HEK293 (cell line): ENCODE measurements at regions not wholly inside any gene's neighbourhood (a gene's known extent, or its start where the extent isn't known, plus 50 kb on each side); places are given as distances from the start of the nearest gene placed in this dataset.

Source experiments
- CTCF ChIA-PET: fragments of 350-600 bp; formaldehyde crosslinking; extraction: SDS; loops from one replicate; lab custom pipeline; 2021; ENCODE audit warnings: antibody characterized with exemption; lab: Yijun Ruan, JAX
- POLR2A ChIA-PET: fragments of 300-600 bp; formaldehyde crosslinking; extraction: SDS; loops from one replicate; lab custom pipeline; 2020; ENCODE audit warnings: antibody characterized with exemption, inconsistent platforms; lab: Yijun Ruan, JAX
- H3K27ac ChIP-seq: fragments of 200-500 bp; sonication (Bioruptor generic); 2 replicates; pipeline ENCODE4 v1.5.1; 2014; ENCODE audit warnings: low read depth, low read length, control low read depth, inconsistent platforms; ENCODE audit errors: extremely low read depth
- H3K36me3 ChIP-seq, 2 experiments: fragments of 200-500 bp in 1 of 2; sonication (Bioruptor generic) in 1 of 2; 1 replicate in 1 of 2; 2 replicates in 1 of 2; pipeline ENCODE4 v1.5.1; 2014 to 2017; ENCODE audit warnings: inconsistent platforms in 2 of 2, low read length in 2 of 2; ENCODE audit not compliant: control insufficient read depth in 2 of 2, insufficient read depth in 1 of 2
- H3K4me1 ChIP-seq: fragments of 200-500 bp; sonication (Bioruptor generic); 2 replicates; pipeline ENCODE4 v1.5.1; 2014; ENCODE audit warnings: mild to moderate bottlenecking, low read length, inconsistent platforms; ENCODE audit not compliant: control insufficient read depth, insufficient read depth
- H3K4me3 ChIP-seq: 2 replicates; pipeline ENCODE4 v1.5.1; 2011; ENCODE audit warnings: low read depth, mild to moderate bottlenecking, control low read depth, low read length, moderate library complexity
- H3K9me3 ChIP-seq: fragments of 200-500 bp; sonication (Bioruptor generic); 2 replicates; pipeline ENCODE4 v1.5.1; 2014; ENCODE audit warnings: low read depth, low read length, inconsistent platforms; ENCODE audit not compliant: control insufficient read depth, insufficient read depth
- GLI4 ChIP-seq: fragments of 450-650 bp; formaldehyde crosslinking; IDR thresholded peaks from 2 replicates; pipeline ENCODE4 v1.5.1; 2016; ENCODE audit warnings: missing biosample characterization, missing genetic modification characterization
- GLIS2 ChIP-seq: fragments of 450-650 bp; formaldehyde crosslinking; IDR thresholded peaks from 2 replicates; pipeline ENCODE4 v1.5.1; 2016; ENCODE audit warnings: missing biosample characterization, missing genetic modification characterization
- IKZF3 ChIP-seq: fragments of 450-650 bp; IDR thresholded peaks from 2 replicates; pipeline ENCODE4 v1.5.0; 2018; ENCODE audit warnings: missing biosample characterization, mild to moderate bottlenecking, missing genetic modification characterization, moderate library complexity
- KLF1 ChIP-seq: fragments of 450-650 bp; formaldehyde crosslinking; IDR thresholded peaks from 2 replicates; pipeline ENCODE4 v1.5.1; 2016; ENCODE audit warnings: missing biosample characterization, missing genetic modification characterization
- KLF16 ChIP-seq: fragments of 450-650 bp; formaldehyde crosslinking; IDR thresholded peaks from 2 replicates; pipeline ENCODE4 v1.5.1; 2017; ENCODE audit warnings: missing biosample characterization, missing genetic modification characterization
- KLF7 ChIP-seq: fragments of 450-650 bp; formaldehyde crosslinking; IDR thresholded peaks from 2 replicates; pipeline ENCODE4 v1.5.1; 2016; ENCODE audit warnings: missing biosample characterization, missing genetic modification characterization, borderline replicate concordance
- KLF8 ChIP-seq: fragments of 450-650 bp; formaldehyde crosslinking; IDR thresholded peaks from 2 replicates; pipeline ENCODE4 v1.5.1; 2016; ENCODE audit warnings: missing biosample characterization, missing genetic modification characterization
- MZF1 ChIP-seq: fragments of 450-650 bp; formaldehyde crosslinking; IDR thresholded peaks from 2 replicates; pipeline ENCODE4 v1.5.1; 2017; ENCODE audit warnings: missing biosample characterization, missing genetic modification characterization, borderline replicate concordance
- PRDM1 ChIP-seq: fragments of 450-650 bp; formaldehyde crosslinking; IDR thresholded peaks from 2 replicates; pipeline ENCODE4; 2016; ENCODE audit warnings: missing biosample characterization, missing genetic modification characterization
- REPIN1 ChIP-seq: fragments of 450-650 bp; formaldehyde crosslinking; IDR thresholded peaks from 2 replicates; pipeline ENCODE4 v1.5.1; 2017; ENCODE audit warnings: missing biosample characterization, missing genetic modification characterization, low read depth
- SP2 ChIP-seq: fragments of 450-650 bp; formaldehyde crosslinking; IDR thresholded peaks from 2 replicates; pipeline ENCODE4 v1.5.1; 2016; ENCODE audit warnings: missing biosample characterization, missing genetic modification characterization
- SP3 ChIP-seq: fragments of 450-650 bp; formaldehyde crosslinking; IDR thresholded peaks from 2 replicates; pipeline ENCODE4 v1.5.1; 2016; ENCODE audit warnings: missing biosample characterization, missing genetic modification characterization
- YY2 ChIP-seq: fragments of 450-650 bp; formaldehyde crosslinking; IDR thresholded peaks from 2 replicates; pipeline ENCODE4 v1.5.1; 2016; ENCODE audit warnings: missing biosample characterization, missing genetic modification characterization
- ZBTB1 ChIP-seq: fragments of 450-650 bp; formaldehyde crosslinking; IDR thresholded peaks from 2 replicates; pipeline ENCODE4 v1.5.1; 2016; ENCODE audit warnings: missing biosample characterization, missing genetic modification characterization
- ZBTB21 ChIP-seq: fragments of 450-650 bp; formaldehyde crosslinking; IDR thresholded peaks from 2 replicates; pipeline ENCODE4 v1.5.1; 2017; ENCODE audit warnings: missing biosample characterization, missing genetic modification characterization
- ZFHX2 ChIP-seq: fragments of 450-650 bp; formaldehyde crosslinking; conservative IDR thresholded peaks from 2 replicates; pipeline ENCODE4 v1.5.1; 2016; ENCODE audit warnings: missing biosample characterization, missing genetic modification characterization
- ZFP3 ChIP-seq: fragments of 450-650 bp; formaldehyde crosslinking; IDR thresholded peaks from 2 replicates; pipeline ENCODE4 v1.5.1; 2016; ENCODE audit warnings: low read depth, missing biosample characterization, missing genetic modification characterization
- ZNF121 ChIP-seq: fragments of 450-650 bp; formaldehyde crosslinking; IDR thresholded peaks from 2 replicates; pipeline ENCODE4 v1.5.1; 2016; ENCODE audit warnings: missing biosample characterization, missing genetic modification characterization
- ZNF202 ChIP-seq: fragments of 450-650 bp; formaldehyde crosslinking; IDR thresholded peaks from 2 replicates; pipeline ENCODE4 v1.5.1; 2016; ENCODE audit warnings: missing biosample characterization, missing genetic modification characterization, borderline replicate concordance
- ZNF23 ChIP-seq: fragments of 450-650 bp; formaldehyde crosslinking; IDR thresholded peaks from 2 replicates; pipeline ENCODE4 v1.5.1; 2016; ENCODE audit warnings: missing biosample characterization, missing genetic modification characterization, borderline replicate concordance
- ZNF274 ChIP-seq, 2 experiments: fragments of 200-500 bp in 1 of 2; fragments of 450-650 bp in 1 of 2; sonication (Bioruptor generic) in 1 of 2; formaldehyde crosslinking in 1 of 2; IDR thresholded peaks; 2 replicates each; pipeline versions ENCODE4 v1.5.1 to v1.6.1; 2014 to 2016; ENCODE audit warnings: borderline replicate concordance in 1 of 2, inconsistent platforms in 1 of 2, low read length in 1 of 2, missing biosample characterization in 1 of 2, missing genetic modification characterization in 1 of 2
- ZNF311 ChIP-seq: fragments of 450-650 bp; formaldehyde crosslinking; IDR thresholded peaks from 2 replicates; pipeline ENCODE4 v1.5.1; 2017; ENCODE audit warnings: missing biosample characterization, missing genetic modification characterization, borderline replicate concordance
- ZNF404 ChIP-seq: fragments of 450-650 bp; formaldehyde crosslinking; IDR thresholded peaks from 2 replicates; pipeline ENCODE4 v1.5.1; 2017; ENCODE audit warnings: missing biosample characterization, missing genetic modification characterization
- ZNF521 ChIP-seq: fragments of 450-650 bp; formaldehyde crosslinking; IDR thresholded peaks from 2 replicates; pipeline ENCODE4 v1.5.1; 2017; ENCODE audit warnings: missing biosample characterization, mild to moderate bottlenecking, missing genetic modification characterization
- ZNF558 ChIP-seq: fragments of 450-650 bp; formaldehyde crosslinking; IDR thresholded peaks from 2 replicates; pipeline ENCODE4 v1.5.1; 2016; ENCODE audit warnings: missing biosample characterization, missing genetic modification characterization
- ZNF600 ChIP-seq: fragments of 450-650 bp; formaldehyde crosslinking; IDR thresholded peaks from 2 replicates; pipeline ENCODE4 v1.5.1; 2016; ENCODE audit warnings: missing biosample characterization, missing genetic modification characterization
- ZNF610 ChIP-seq: fragments of 450-650 bp; formaldehyde crosslinking; IDR thresholded peaks from 2 replicates; pipeline ENCODE4 v1.5.1; 2016; ENCODE audit warnings: missing biosample characterization, missing genetic modification characterization, borderline replicate concordance
- ZNF660 ChIP-seq: fragments of 450-650 bp; IDR thresholded peaks from 2 replicates; pipeline ENCODE4 v1.5.1; 2018; ENCODE audit warnings: missing biosample characterization, mild to moderate bottlenecking, missing genetic modification characterization
- ZNF76 ChIP-seq: fragments of 450-650 bp; formaldehyde crosslinking; IDR thresholded peaks from 2 replicates; pipeline ENCODE4; 2016; ENCODE audit warnings: low read depth, missing biosample characterization, missing genetic modification characterization, borderline replicate concordance
- ZSCAN16 ChIP-seq: fragments of 450-650 bp; formaldehyde crosslinking; IDR thresholded peaks from 2 replicates; pipeline ENCODE4 v1.5.1; 2016; ENCODE audit warnings: missing biosample characterization, missing genetic modification characterization
- TF ChIP-seq, protein P1 (sequence below): fragments of 450-650 bp; formaldehyde crosslinking; IDR thresholded peaks from 2 replicates; pipeline ENCODE4 v1.5.1; 2016; ENCODE audit warnings: missing biosample characterization, missing genetic modification characterization
- TF ChIP-seq, protein P2 (sequence below): fragments of 450-650 bp; formaldehyde crosslinking; IDR thresholded peaks from 2 replicates; pipeline ENCODE4 v1.5.1; 2016; ENCODE audit warnings: missing biosample characterization, missing genetic modification characterization
- TF ChIP-seq, protein P3 (sequence below): fragments of 450-650 bp; IDR thresholded peaks from 2 replicates; pipeline ENCODE4 v1.5.1; 2018; ENCODE audit warnings: missing biosample characterization, mild to moderate bottlenecking, missing genetic modification characterization

DNA sequence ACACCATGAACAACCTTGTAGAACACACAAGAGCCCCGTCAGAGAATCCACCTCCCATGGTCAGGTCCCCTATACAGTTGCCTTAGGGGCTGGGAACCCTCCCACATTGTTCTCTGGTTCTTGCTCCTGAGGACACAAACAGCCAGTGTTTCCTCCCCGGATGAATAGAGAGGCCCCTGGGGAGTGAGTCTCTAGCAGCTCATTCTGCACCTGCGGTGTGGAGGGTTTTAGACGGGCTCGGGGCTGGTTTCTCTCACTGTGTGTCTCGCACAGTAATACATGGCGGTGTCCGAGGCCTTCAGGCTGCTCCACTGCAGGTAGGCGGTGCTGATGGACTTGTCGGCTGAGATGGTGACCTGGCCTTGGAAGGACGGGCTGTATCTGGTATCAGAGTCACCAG is 1052.1 kb downstream of the TMEM121 start (continued):
- no peak for TF ChIP-seq SP2 (tag by site-specific recombination)
- no peak for TF ChIP-seq ZNF202 (tag by site-specific recombination)
- no peak for TF ChIP-seq ZNF311 (tag by site-specific recombination)
- no peak for TF ChIP-seq ZNF76

DNA sequence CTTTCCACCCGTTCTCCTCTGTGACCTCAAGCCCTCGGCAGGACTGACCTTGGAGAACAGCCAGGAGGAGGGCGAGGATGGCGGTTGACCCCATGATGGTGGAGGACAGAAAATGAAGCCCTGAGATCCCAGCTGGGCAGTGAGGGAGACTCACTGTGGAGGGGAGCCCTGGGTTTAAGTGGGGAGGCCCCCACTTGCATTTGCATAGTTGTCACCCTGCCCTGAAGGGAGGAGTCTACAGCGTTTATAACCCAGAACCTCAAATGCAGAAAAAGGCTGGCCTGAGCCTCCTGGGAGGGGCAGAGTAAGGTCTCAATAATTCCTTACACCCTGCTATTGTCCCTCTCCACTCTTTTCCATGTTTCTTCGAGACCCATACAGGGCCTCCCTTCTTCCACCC is 1052.7 kb downstream of the TMEM121 start:
- TF ChIP-seq PRDM1 (tag by site-specific recombination) (no peak), KLF16 (tag by site-specific recombination) (no peak), KLF7 (no peak), ZNF404 (no peak), ZNF660 (tag by site-specific recombination) (no peak), ZNF558 (no peak), ZFP3 (no peak), ZNF521 (no peak), REPIN1 (tag by site-specific recombination) (no peak), ZNF23 (no peak), SP3 (tag by site-specific recombination) (no peak), ZNF121 (no peak), IKZF3 (no peak), ZNF600 (tag by site-specific recombination) (no peak), GLIS2 (tag by site-specific recombination) (no peak), ZFHX2 (tag by site-specific recombination) (no peak), KLF8 (tag by site-specific recombination) (no peak), ZBTB21 (no peak), MZF1 (tag by site-specific recombination) (no peak)
- TF ChIP-seq, protein P1, sequence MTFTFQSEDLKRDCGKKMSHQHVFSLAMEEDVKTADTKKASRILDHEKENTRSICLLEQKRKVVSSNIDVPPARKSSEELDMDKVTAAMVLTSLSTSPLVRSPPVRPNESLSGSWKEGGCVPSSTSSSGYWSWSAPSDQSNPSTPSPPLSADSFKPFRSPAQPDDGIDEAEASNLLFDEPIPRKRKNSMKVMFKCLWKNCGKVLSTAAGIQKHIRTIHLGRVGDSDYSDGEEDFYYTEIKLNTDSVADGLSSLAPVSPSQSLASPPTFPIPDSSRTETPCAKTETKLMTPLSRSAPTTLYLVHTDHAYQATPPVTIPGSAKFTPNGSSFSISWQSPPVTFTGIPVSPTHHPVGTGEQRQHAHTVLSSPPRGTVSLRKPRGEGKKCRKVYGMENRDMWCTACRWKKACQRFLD (tag by site-specific recombination), result no peak
- Histone ChIP-seq H3K4me1 (no peaks in the 10 kb centered on the region), H3K4me3 (no peak overlapping the region), H3K9me3 (no peaks in the 10 kb centered on the region; the same call in 1 of the 2 replicates), H3K27ac (no peak overlapping the region), H3K36me3 (no peaks in the 10 kb centered on the region)
- POLR2A ChIA-PET, result no interaction called here
- CTCF ChIA-PET, result no interaction called here

DNA sequence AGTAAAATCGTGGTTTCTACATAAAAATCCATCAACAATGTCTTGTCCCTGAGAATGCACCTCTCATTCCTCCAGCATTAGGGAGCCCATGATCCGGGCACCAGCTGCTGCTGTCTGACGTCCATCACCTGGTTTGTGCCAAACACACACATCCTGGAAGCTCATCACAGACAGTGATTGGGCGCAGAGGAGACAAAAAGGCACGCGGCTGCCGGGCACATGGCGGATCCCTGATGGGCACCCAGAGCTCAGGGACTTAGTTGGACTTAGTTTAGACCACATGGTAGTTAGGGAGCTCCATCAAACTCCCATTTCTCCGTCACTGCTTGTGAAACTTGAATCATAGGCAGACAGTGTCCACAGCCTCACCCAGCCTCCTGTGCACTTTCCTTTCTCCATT is 1059.3 kb downstream of the TMEM121 start:
- H3K27ac ChIP-seq, result no peak overlapping the region
- H3K36me3 ChIP-seq, result no peaks in the 10 kb centered on the region
- no peaks in the 10 kb centered on the region for H3K4me1 ChIP-seq
- POLR2A ChIA-PET, result no interaction called here
- H3K9me3 ChIP-seq, result no peaks in the 10 kb centered on the region; the same call in 1 of the 2 replicates
- H3K4me3 ChIP-seq, result no peak overlapping the region
- CTCF ChIA-PET, result interaction anchor here (0.7 to 2.4 kb wide), 13 partner anchors 11 to 238 kb away, joined by 3 to 9 read pairs (median 4); no protein-coding TSS in a partner anchor
- TF ChIP-seq ZNF610 (tag by site-specific recombination) (no peak), ZSCAN16 (tag by site-specific recombination) (no peak), GLI4 (tag by site-specific recombination) (no peak), ZNF274 (IDR thresholded peaks at IDR 0.05; ENCODE audit: low read length) (no peak), ZNF274 (tag by site-specific recombination; IDR thresholded peaks at IDR 0.05; ENCODE audit: borderline replicate concordance) (no peak), ZBTB1 (no peak), GLIS2 (tag by site-specific recombination) (no peak), ZNF23 (no peak), YY2 (tag by site-specific recombination) (no peak), KLF1 (tag by site-specific recombination) (no peak)
- TF ChIP-seq, protein P2, sequence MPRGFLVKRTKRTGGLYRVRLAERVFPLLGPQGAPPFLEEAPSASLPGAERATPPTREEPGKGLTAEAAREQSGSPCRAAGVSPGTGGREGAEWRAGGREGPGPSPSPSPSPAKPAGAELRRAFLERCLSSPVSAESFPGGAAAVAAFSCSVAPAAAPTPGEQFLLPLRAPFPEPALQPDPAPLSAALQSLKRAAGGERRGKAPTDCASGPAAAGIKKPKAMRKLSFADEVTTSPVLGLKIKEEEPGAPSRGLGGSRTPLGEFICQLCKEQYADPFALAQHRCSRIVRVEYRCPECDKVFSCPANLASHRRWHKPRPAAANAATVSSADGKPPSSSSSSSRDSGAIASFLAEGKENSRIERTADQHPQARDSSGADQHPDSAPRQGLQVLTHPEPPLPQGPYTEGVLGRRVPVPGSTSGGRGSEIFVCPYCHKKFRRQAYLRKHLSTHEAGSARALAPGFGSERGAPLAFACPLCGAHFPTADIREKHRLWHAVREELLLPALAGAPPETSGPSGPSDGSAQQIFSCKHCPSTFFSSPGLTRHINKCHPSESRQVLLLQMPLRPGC, result no peak
- TF ChIP-seq, protein P3, sequence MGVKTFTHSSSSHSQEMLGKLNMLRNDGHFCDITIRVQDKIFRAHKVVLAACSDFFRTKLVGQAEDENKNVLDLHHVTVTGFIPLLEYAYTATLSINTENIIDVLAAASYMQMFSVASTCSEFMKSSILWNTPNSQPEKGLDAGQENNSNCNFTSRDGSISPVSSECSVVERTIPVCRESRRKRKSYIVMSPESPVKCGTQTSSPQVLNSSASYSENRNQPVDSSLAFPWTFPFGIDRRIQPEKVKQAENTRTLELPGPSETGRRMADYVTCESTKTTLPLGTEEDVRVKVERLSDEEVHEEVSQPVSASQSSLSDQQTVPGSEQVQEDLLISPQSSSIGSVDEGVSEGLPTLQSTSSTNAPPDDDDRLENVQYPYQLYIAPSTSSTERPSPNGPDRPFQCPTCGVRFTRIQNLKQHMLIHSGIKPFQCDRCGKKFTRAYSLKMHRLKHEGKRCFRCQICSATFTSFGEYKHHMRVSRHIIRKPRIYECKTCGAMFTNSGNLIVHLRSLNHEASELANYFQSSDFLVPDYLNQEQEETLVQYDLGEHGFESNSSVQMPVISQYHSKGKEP (tag by site-specific recombination), result no peak
